SIG-M5 treated with dmso at 0.1 percent for 504 hours (cell line): ENCODE measurements at regions not wholly inside any gene's neighbourhood (a gene's known extent, or its start where the extent isn't known, plus 50 kb on each side); places are given as distances from the start of the nearest gene placed in this dataset.
A peak's percentile ranks its signal among the peaks of the same experiment; 100 is the strongest.
"Not testable (repeated sequence)": the region's sequence is repeated elsewhere in the genome, so short reads cannot be mapped to it uniquely, and the experiment has no call there.

Experiments
- DNase-seq: peaks from one replicate; lab custom pipeline; 2025; ENCODE audit not compliant: unreplicated experiment; lab: John Stamatoyannopoulos, UW

DNA sequence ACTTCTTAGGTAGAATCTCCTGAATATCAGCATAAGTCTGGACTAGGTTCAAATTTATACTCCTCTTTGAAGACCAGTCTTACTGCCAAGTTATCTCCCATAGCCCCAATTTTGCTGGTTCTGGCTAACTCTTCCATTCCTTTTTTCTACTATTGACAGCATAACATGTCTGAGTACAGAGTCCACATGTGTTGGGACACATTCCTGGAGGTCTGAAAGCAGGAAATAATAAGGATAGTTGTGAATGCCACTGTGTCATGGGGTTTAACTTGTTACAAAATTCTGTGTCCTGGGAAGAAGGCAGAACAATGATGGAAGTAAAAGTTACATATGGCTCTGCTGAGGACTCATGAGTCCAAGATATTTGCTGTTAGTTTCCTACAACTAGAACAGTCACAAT lies 57.4 kb upstream of the ZBTB20 start:
- DNase-seq: no peak

DNA sequence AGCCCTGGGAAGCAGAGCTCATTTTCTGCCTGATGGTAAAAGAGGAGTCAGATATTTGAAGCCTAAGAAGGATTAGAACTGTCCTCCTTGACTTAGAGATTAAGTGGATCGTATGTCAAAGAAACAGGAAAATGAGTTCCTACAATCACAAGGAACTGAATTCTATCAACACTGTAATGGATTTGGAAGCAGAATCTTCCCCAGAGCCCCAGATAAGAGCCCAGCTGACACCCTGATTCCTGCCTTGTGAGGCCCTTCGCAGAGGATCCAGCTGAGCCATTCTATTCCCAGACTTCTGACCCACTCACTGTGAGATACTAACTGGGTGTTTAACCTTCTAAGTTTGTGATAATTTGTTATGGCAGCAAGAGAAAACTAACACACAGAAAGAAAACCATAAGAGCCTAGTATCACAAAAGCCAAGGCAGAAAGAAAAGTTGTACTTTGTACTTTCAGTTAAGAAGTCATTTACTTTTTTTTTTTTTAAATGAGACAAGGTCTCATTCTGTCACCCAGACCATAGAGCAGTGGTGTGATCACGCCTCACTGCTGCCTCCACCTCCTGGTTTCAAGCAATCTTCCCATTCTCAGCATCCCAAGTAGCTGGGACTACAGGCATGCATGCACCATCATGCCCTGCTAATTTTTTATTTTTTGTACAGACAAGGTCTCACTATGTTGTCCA lies 61.1 kb upstream of the ZBTB20 start:
- DNase-seq: no peak

DNA sequence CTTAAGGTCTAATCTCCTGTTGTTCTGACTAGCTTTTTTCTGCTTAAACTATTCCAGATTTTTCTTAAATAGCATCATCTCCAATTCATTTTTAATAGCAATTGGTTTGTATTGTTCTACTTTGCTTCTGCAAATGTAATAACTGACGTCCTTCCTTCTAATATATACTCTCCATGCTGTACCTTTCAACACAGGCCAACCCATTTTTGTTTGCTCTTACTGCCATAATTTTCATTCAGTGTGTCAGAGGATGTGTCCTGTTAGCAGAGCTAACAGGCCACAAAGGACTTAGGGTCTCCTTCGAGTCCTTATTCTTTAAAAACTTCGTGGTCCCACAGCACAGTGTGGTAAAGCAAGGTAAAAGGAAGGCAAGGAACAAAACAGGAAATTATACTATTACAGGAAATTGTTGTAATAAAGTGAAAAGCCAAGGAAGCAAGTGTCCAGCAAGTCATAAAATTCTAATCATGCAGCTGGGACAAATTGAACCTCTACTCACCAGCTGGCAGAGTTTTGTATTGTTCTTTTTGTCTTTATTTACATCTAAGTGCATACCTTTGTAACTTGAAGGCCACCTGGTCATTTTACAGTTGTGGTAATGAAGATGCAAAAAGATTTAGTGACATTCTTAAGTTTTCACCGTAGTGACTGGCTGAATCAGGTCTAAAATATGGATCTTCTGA lies 64.9 kb upstream of the ZBTB20 start:
- no peak for DNase-seq

DNA sequence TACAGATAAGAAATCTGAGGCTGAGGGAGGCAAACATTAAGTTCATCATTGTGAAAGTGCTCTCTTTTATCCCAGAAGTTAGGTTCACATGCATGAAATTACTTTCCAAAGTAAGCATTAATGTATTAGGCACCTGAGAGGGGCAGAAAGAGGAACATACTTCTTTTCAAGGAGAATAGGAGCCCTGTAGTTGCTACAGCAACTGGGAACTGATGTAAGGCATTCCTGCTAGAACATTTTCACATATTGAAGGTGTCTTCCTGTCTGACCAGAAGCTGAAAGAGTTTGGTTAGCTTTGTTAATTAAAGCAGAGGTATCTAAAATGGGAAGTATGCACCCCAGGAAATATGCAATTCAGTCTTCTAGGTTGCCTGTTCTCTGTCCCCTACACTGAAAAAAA lies 65.5 kb upstream of the ZBTB20 start:
- DNase-seq: no peak

DNA sequence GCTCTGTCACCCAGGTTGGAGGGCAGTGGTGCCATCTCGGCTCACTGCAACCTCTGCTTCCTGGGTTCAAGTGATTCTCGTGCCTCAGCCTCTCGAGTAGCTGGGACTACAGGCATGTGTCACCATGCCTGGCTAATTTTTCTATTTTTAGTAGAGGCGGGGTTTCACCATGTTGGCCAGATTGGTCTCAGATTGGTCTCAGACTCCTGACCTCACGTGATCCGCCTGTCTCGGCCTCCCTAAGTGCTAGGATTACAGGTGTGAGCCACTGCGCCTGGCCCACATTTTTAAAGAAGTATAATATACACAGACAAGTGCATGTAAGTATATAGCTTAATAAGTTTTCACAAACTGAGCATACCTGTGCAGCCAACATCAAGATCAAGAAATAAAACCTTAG lies 66.0 kb upstream of the ZBTB20 start:
- DNase-seq: not testable (repeated sequence)

DNA sequence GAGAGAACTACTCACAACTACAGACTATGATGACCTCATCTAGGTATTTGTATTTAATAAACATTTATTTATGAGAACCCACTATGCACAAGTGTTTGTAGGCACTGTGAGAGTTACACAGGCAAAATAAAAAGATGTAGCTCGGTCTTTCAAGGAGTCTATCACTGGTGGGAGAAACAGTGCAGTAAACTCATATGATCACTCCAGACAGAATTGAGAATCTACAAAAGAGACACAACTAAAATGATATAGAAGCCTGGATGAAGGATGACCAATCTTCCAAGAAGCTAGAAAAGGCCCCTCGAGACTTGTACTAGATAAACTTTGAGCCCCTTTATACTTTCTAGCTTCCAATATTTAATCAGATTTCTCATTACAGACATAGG lies 70.2 kb upstream of the ZBTB20 start:
- no peak for DNase-seq

DNA sequence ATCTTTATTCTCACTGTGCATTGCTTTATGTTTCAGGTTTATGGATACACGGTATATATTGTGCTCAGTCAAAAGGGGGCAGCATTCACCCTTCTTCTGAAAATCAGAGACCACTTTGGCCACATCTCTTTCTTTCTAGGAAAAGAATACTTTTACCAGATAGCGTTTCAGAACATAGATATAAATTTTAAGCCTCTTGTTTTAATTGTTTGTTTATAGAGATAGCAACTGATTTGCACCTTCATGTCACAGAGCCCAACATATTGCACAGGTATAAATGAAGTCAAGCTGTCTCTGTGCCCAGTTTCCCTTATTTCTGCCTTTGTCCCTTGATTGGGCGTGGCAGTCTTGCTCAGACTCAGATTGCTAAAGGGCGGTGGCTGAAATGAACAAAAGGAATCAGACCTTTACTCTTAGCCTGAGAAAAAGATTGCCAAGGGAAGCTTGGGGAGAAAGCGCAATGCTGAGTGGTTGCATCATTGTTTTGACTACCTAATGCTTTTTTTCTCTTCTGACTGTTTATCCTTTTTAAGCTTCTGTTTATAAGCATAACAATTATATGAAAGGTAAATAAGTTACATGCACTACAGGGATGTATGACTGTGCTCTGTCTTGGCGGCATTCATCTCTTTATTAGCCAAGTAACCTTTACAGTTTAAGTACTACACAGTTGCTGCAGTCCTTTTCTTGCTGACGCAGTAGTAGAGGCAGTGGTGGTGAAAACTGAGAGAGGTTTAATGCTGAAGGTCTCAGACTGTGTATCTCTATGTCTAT lies 70.8 kb upstream of the ZBTB20 start:
- DNase-seq: peak; percentile 43

DNA sequence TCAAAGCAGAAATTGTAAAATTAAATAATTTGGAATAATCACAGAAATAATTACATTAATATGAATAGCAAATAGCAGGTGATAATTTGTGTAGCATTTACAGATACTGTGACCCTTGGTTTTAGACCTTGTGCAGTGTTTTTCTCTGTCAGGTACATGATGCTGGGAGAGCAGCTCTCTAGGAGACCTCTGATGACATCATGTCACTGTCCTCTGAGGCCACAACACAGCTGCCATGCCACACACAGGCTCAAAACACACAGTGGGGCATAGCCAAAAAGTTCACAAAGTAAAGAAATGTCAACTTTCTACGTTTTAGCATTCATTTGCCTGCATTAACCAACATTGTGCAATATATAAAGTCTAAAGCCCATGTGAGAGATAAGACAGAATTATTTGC lies 71.8 kb upstream of the ZBTB20 start:
- DNase-seq: no peak

DNA sequence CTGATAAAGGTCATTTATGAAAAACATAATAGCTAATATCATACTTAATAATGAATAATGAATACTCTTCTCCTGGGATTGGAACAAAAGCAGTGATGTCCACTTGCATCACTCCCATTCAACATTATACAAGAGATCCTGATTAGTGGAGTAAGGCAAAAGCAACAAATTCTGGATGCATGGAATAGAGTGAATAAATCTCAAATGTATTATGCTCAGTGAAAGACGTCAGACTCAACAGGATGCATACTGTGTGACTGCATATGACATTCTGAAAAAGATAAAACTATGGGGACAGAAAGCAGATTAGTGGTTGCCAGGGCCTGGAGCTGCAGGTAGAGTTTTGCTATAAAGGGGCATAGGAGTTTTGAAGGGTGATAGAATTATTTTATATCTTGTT lies 77.6 kb upstream of the ZBTB20 start:
- no peak for DNase-seq

DNA sequence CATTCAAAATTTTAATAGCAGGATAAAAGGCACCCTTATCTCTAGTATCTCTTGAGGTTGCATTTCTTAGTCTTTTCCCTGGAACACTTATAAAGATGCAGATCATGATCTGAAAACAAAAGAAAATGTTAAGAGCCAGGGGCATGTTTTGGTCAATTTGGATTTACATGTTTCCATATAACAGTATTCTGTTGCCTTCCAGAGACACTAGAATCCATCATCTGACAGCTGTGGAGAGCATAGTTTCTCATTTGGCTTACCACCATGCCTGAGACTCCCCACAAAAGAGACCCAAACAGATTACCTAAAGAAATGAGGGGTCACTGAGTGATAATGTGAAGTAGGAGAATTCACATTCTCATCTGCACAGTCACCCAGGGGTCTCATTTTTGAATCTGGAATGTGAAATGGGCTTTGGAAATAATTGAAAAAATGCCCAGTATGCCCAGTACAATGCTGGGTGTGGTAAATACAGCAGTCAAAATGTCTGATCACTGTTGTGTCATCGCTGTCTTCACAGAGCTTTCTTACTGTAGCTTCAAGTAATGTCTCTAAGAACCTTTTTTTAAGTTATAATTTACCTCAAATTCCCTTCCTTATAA lies 79.9 kb upstream of the ZBTB20 start:
- no peak for DNase-seq

DNA sequence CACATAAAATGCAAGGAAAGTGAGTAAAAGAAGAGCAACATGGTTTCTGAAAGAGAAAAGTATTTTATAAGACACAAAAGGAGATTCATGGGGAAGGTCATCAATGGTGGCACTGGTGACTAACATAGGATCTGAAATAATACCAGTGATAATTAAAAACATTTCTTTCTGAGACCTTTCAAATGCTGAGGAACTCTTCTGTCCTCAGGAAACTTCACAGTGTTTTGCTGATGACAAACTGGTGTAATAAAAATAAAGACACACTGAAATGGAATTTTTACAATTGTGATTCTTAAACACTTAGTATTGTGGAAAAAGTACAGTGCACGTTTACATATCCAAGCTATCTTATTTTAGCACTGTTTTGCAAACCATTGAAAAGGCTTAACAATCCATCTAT lies 80.4 kb upstream of the ZBTB20 start:
- no peak for DNase-seq

DNA sequence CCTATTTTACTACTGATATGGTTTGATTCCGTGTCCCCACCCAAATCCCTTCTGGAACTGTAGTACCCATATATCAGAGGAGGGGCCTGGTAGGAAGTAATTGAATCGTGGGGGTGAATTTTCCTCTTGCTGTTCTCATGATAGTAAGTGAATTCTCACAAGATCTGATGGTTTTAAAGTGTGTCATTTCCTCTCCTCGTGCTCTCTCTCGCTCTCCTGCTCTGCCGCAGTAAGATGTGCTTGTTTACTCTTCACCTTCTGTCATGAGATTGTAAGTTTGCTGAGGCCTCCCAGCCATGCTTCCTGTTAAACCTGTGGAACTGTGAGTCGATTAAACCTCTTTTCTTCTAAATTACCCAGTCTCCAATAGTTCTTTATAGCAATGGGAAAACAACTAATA lies 81.2 kb upstream of the ZBTB20 start:
- DNase-seq: no peak

DNA sequence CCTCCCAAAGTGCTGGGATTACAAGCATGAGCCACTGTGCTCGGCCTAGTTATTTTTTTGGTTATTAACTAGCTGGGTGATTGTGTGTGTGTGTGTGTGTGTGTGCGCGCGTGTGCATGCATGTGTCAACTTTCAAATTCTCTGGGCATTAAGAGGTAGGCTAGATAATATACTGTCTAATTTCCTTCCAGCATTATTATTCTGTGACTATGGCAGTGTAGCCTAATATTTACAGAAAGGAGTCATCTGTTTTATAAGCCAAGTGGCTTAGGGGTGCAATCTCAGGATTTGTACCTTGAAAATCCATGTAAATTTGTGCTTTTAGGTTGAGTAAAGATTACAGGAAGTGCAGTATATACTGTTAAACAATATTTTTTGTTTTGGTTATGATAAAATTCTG lies 85.1 kb upstream of the ZBTB20 start:
- DNase-seq: no peak

DNA sequence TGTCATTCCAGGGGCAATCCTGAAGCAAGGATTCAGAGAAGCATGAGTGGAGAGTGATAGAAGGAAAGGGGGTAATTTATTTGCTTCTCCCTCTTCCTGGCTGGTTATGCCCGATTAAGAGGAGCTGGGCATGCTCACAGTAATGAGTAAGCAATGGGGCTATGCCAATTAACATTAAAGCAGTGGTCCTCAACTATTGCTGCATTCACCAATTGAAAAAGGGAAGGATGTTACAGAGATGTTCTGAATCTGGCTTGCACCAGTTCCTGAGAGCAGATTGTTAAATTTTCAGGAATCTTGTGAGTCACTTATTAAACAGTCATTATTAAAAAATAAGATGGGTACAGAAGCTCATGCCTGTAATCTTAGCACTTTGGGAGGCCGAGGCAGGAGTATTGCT lies 85.9 kb upstream of the ZBTB20 start:
- no peak for DNase-seq

DNA sequence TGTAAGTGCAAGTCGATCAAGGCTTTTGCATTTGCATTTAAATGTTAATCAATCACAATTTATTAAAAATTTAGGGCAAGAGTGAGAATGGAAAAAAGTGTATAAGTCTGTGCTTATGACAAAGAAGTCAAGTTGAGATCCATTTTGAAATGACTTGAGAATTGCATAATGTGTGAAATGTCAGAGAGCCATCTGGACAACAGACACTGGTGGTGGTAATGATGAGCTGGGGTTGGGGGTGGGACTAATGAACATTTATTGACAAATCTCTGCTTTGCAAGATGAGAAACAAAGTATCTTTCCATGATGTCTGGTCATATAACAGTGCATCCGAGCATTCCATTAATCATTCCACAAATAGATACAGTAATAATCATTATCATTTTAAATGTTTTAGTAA lies 89.4 kb upstream of the ZBTB20 start:
- no peak for DNase-seq

DNA sequence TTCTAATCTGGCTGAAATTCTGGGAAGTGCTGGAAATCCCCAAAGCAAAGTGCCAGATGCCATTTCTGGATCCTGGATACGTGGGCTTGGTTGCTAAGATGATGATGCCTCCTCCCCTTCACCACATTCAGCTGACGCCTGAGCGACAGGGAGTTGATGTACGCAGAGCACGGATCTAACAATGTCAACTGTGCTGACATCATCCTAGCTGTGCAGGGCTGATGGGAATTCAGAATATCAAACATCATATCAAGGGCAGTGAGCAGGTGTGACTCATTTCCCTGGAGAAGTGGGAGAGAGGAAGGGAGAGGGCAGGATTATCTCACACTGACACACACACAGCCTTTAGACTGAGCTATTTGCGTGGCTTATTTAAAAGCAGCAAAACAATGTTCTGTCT lies 92.6 kb upstream of the ZBTB20 start:
- no peak for DNase-seq

DNA sequence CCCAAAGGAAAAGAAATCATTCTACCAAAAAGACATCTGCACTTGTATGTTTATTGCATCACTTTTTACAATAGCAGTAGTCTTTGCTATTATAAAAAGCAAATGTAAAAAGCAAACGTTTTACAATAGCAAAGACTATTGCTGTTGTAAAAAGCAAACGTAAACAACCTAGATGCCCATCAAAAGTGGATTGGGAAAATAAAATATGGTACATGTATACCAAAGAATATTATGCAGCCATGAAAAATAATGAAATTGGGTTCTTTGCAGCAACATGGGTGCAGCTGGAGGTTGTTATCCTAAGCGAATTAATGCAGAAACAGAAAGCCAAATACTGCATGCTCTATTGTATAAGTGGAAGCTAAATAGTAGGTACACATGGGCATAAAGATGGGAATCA lies 97.3 kb upstream of the ZBTB20 start:
- no peak for DNase-seq

DNA sequence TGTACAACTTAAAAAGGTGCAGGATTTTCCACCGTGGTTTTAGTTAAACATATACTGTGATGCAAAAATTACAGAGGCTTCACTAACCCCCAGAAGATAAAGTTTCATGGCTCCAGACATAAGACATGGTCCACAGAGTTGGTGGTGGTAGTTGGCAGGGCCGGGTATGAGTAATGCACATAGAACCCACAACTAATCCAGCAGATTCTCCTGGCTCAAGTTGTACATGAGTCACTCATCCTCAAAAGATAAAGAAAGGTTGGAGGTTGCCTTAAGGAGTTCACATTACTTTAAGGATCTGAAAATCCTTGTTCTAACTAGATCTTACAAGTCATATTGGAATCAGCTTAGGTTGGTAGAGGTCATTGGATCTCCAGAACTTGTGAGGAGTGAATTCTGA lies 98.3 kb upstream of the ZBTB20 start:
- DNase-seq: no peak

DNA sequence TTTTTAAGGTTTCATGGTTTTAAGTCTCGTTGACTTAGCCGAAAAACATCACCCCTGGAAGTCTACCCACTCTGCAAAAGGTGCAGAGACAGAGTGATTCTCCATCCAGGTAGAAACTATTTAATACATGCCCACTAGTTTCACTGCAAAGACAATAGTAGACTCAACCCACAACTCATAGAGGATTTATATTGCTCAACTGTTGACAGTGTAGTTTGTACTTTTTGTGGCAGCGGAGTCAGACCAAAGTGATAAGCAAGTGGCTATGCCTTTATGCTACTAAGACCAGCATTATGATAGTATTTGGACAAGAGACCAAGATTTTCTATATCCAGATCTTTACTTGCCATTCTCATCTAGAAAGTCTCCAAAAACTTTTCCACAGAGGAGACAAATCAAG lies 98.8 kb upstream of the ZBTB20 start:
- no peak for DNase-seq

DNA sequence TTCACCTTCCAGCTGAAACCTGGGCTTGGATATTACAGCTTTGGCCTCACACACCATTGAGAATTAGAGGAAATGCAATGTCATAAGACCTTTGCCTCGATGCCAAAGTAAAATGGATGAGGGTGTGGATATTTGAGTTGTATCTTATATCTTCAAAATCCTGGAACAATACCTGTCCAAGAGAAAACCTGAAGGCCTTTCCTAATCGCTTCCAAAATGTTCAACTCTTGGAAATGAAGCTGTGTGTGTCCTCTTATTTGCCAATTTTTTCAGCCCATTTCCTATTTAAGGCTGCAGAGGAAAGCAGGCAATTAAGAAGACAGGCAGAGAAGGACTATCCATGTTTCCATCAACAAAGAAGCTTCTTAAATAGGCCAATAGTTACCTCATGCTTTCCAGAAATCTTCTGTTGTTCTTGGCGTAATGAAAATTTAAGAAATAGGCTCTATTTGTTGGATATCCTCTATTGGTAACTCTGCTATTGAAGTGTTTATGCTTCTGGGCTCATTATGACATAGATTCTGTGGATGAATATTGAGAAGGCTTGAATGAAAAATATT lies 99.5 kb upstream of the ZBTB20 start:
- no peak for DNase-seq

DNA sequence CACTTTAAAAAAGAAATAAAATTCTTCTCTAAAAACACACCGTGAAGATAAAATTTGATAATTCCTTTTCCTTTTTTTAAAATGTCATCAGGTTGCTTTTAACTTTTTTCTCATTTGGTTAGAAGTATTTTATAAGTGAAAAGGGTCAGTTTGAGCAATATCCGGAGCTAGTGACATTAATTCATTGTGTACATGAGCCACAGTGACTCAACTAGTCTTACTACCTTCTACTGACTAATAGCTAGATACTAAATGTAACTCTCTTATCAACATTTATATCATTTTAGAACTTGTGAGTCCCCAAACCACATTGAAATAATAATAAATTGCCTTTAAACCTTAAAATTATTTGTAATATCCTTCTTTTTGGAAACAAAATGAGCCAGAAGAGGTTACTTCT lies 101.2 kb upstream of the ZBTB20 start:
- no peak for DNase-seq

DNA sequence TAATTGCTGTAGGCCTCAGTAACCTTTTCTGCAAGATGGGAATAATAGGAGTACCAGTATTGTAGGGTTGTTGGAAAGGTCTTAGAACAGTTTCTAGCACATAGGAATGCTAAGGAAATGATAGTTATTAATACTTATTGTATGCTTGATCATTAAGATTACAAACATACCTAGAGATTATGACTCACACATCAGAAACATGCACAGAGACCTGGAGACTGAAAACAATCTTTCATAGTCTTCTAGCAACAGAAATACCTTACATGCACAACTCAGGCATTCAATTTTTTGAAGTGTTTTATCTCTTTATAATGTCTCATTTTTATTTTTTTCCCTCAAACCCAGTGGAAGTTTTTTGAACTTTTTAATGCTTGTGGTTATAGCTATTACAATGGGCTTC lies 104.4 kb upstream of the ZBTB20 start:
- no peak for DNase-seq
